Mesodermal cell (in vitro differentiated cells): ENCODE measurements at regions not wholly inside any gene's neighbourhood (a gene's known extent, or its start where the extent isn't known, plus 50 kb on each side); places are given as distances from the start of the nearest gene placed in this dataset.

ENCODE experiments used
- H3K27ac ChIP-seq: 2 replicates; pipeline ENCODE4 v1.7.0; 2013; ENCODE audit warnings: mild to moderate bottlenecking, low read depth, low read length, moderate library complexity; ENCODE audit not compliant: severe bottlenecking
- H3K36me3 ChIP-seq: 2 replicates; pipeline ENCODE4 v1.7.1; 2013; ENCODE audit warnings: mild to moderate bottlenecking, low read length, moderate library complexity; ENCODE audit not compliant: control insufficient read depth, insufficient read depth
- H3K4me1 ChIP-seq: one replicate; pipeline ENCODE4 v1.7.1; 2013; ENCODE audit warnings: mild to moderate bottlenecking, low read length; ENCODE audit not compliant: insufficient read depth, control insufficient read depth, poor library complexity, severe bottlenecking
- H3K4me3 ChIP-seq: 2 replicates; pipeline ENCODE4 v1.7.0; 2013; ENCODE audit warnings: low read length, control low read depth, mild to moderate bottlenecking; ENCODE audit not compliant: insufficient read depth, poor library complexity, severe bottlenecking; ENCODE audit errors: extremely low read depth
- H3K9me3 ChIP-seq: 2 replicates; pipeline ENCODE4 v1.7.1; 2013; ENCODE audit warnings: mild to moderate bottlenecking, low read length, moderate library complexity; ENCODE audit not compliant: control insufficient read depth
- WGBS, 2 experiments: methylation state at CpG; one replicate each; pipeline ENCODE4 v1.1.5; 2013; ENCODE audit warnings: missing lambda C conversion rate in 2 of 2; ENCODE audit not compliant: insufficient coverage in 2 of 2; 5-methylcytosine and 5-hydroxymethylcytosine counted together

DNA sequence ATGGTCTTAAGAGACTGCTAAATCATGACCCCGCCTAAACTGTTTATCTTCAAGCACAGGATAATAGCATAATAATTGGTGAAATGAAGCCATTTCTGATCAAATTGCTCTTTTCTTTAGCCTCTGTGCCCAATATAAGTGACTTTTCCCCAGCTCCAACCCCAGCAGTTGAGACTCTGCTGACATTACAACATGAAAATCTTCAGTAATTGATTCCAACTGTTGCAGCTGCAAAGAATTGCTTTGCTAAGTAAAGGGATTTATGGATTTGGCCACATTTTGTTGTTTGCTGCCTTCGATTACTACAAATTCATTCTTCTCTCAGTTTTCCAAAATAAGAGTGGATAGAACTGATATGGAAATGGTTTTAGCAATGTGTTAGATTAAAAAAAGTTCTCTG, 576.7 kb upstream of the LRRC4C start:
- H3K4me1 ChIP-seq: no peaks in the 10 kb centered on the region
- H3K36me3 ChIP-seq: no peaks in the 10 kb centered on the region
- no peaks in the 10 kb centered on the region for H3K9me3 ChIP-seq
- H3K27ac ChIP-seq: no peak overlapping the region
- WGBS, 2 experiments: no CpG with 5 or more reads among the region's 2 CpGs
- no peak overlapping the region for H3K4me3 ChIP-seq

- no peaks in the 10 kb centered on the region for H3K36me3 ChIP-seq
- H3K9me3 ChIP-seq: no peaks in the 10 kb centered on the region
- no peak overlapping the region for H3K27ac ChIP-seq
- no peak overlapping the region for H3K4me3 ChIP-seq
- no peaks in the 10 kb centered on the region for H3K4me1 ChIP-seq
Observed at GRCh38 chr11:42043312-42043711, 583.9 kb upstream of the LRRC4C start.

GRCh38 chr11:42047637-42048555, 588.4 kb upstream of the LRRC4C start:
- Histone ChIP-seq H3K36me3 (no peaks in the 10 kb centered on the region), H3K27ac (no peak overlapping the region), H3K9me3 (no peaks in the 10 kb centered on the region), H3K4me1 (no peaks in the 10 kb centered on the region), H3K4me3 (no peak overlapping the region)
- no CpG with 5 or more reads among the region's 2 CpGs for WGBS, 2 experiments

GRCh38 chr11:42049186-42049585, 589.7 kb upstream of the LRRC4C start:
- Histone ChIP-seq H3K9me3 (no peaks in the 10 kb centered on the region), H3K36me3 (no peaks in the 10 kb centered on the region), H3K27ac (no peak overlapping the region), H3K4me1 (no peaks in the 10 kb centered on the region), H3K4me3 (no peak overlapping the region)
- WGBS, 2 experiments: no CpG with 5 or more reads among the region's 1 CpG

GRCh38 chr11:42049650-42050049, 590.2 kb upstream of the LRRC4C start:
- WGBS, 2 experiments: no CpG with 5 or more reads among the region's 1 CpG

GRCh38 chr11:42054351-42054900, 595.0 kb upstream of the LRRC4C start:
- 93 to 100% methylated on average over 1 to 3 of the region's 3 CpGs for WGBS, 2 experiments
- no peaks in the 10 kb centered on the region for H3K9me3 ChIP-seq
- no peak overlapping the region for H3K27ac ChIP-seq
- no peak overlapping the region for H3K4me3 ChIP-seq
- H3K4me1 ChIP-seq: no peaks in the 10 kb centered on the region
- no peaks in the 10 kb centered on the region for H3K36me3 ChIP-seq

More at GRCh38 chr11:42049650-42050049, 590.2 kb upstream of the LRRC4C start:
- H3K27ac ChIP-seq: no peak overlapping the region
- H3K4me1 ChIP-seq: no peaks in the 10 kb centered on the region
- H3K36me3 ChIP-seq: no peaks in the 10 kb centered on the region
- H3K4me3 ChIP-seq: no peak overlapping the region
- no peaks in the 10 kb centered on the region for H3K9me3 ChIP-seq

DNA sequence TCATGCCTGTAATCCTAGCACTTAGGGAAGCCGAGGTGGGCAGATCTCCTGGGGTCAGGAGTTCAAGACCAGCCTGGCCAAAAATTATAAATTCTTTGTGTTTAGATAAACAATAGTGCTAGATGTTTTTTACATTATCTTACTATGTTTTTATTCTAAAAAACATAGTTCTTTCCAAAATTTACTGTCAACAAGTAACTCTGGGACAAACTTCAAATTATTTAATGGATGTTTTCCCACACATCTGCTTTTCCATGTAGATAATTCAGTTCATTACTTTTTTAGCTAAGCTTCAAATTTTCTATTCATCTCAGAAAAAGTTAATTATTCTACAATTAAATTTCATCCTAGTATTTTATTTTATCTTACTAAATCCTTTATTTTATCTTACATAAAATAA, 596.2 kb upstream of the LRRC4C start:
- Histone ChIP-seq H3K4me3 (no peak overlapping the region), H3K36me3 (no peaks in the 10 kb centered on the region), H3K4me1 (no peaks in the 10 kb centered on the region), H3K27ac (no peak overlapping the region), H3K9me3 (no peaks in the 10 kb centered on the region)
- no CpG with 5 or more reads among the region's 1 CpG for WGBS, 2 experiments

GRCh38 chr11:42058794-42059193, 599.3 kb upstream of the LRRC4C start:
- 100% methylated on average over 1 of the region's 5 CpGs; no CpG with 5 or more reads in 1 of the 2 experiments for WGBS, 2 experiments
- Histone ChIP-seq H3K4me1 (no peaks in the 10 kb centered on the region), H3K27ac (no peak overlapping the region), H3K4me3 (no peak overlapping the region), H3K9me3 (no peaks in the 10 kb centered on the region), H3K36me3 (no peaks in the 10 kb centered on the region)

- Histone ChIP-seq H3K4me1 (no peaks in the 10 kb centered on the region), H3K4me3 (no peak overlapping the region), H3K36me3 (no peaks in the 10 kb centered on the region), H3K27ac (no peak overlapping the region), H3K9me3 (no peaks in the 10 kb centered on the region)
Observed at GRCh38 chr11:42065199-42065598, 605.7 kb upstream of the LRRC4C start.

DNA sequence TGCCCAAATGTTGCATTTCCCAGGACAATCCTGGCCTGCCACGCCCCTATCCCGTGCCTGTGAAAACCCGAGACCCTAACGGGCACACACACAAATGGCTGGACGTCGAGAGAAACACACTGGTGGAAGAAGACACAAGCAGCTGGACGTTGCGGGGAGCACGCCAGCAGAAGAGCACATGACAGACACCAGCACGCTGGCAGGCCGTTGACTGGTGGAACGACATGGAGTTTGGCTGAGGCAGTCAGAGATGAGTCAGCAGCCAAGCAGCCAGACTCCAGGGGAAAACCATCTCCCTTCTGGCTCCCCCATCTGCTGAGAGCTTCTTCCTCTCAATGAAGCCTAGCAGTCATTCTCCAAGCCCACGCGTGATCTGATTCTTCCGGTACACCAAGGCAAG, 606.7 kb upstream of the LRRC4C start:
- WGBS, 2 experiments: 90 to 95% methylated on average over 14 to 15 of the region's 15 CpGs
- H3K27ac ChIP-seq: no peak overlapping the region
- H3K4me1 ChIP-seq: no peaks in the 10 kb centered on the region
- H3K9me3 ChIP-seq: no peaks in the 10 kb centered on the region
- no peaks in the 10 kb centered on the region for H3K36me3 ChIP-seq
- no peak overlapping the region for H3K4me3 ChIP-seq

DNA sequence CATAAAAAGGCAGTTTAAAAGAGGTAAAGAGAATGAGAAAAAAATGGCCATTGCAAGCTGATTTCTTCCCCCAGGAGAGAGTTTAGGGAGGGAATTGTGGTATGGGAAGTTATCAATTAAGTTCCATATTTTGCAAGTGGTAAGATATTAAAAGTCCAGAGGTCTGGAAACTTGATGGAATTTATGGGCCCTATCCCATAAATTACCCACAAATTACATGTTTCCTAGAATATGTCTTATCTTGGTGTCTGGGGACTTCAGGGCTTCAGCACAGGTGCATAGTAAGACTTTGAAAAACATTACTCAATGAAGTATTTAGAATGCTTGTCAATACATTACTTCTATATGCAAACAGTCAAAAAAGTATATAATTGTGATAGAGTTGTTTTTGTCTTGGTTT, 614.9 kb upstream of the LRRC4C start:
- Histone ChIP-seq H3K4me3 (no peak overlapping the region), H3K4me1 (no peaks in the 10 kb centered on the region), H3K36me3 (no peaks in the 10 kb centered on the region), H3K27ac (no peak overlapping the region), H3K9me3 (no peaks in the 10 kb centered on the region)
